ENCODE measurements at regions not wholly inside any gene's neighbourhood (a gene's known extent, or its start where the extent isn't known, plus 50 kb on each side); places are given as distances from the start of the nearest gene placed in this dataset.
"Not testable (repeated sequence)": the region's sequence is repeated elsewhere in the genome, so short reads cannot be mapped to it uniquely, and the experiment has no call there.

- no peak for DNase-seq
Measured at GRCh38 chr6:16822975-16823717, 61.9 kb upstream of the ATXN1 start.

DNA sequence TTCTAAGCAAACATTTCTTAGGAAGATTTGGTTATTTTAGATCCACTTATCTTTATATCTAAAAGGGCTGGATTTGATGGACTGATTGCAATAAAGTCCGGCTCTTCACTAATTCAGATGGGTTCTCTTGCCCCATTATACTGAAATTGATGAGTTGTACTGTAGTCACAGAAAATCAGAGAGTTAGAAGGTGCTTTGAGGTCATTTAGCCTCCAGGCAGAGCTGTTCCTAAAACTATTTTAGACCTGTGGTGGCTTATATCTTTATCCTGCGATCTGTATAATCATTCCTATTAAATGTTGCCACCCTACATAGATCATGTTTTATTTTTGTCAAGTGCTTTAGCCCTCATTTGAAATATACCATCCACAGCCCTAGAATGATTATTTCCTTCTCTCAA is 61.3 kb upstream of the ATXN1 start:
- DNase-seq, result no peak

- no peak for DNase-seq
Measured at GRCh38 chr6:16821834-16822264, 60.6 kb upstream of the ATXN1 start.

DNA sequence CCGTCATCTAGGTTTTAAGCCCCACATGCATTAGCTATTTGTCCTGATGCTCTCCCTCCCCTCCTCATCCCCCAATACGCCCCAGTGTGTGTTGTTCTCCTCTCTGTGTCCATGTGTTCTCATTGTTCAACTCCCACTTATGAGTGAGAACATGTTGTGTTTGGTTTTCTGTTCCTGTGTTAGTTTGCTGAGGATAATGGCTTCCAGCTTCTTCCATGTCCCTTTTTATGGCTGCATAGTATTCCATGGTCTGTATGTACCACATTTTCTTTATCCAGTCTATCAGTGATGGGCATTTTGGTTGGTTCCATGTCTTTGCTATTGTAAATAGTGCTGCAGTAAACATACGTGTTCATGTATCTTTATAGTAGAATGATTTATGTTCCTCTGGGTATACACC is 59.0 kb upstream of the ATXN1 start:
- DNase-seq, result not testable (repeated sequence)

- no peak for DNase-seq
Measured at GRCh38 chr6:16819752-16820151, 58.5 kb upstream of the ATXN1 start.

GRCh38 chr6:16818992-16819626 is 57.8 kb upstream of the ATXN1 start:
- DNase-seq, result no peak

- DNase-seq, result no peak
Measured at GRCh38 chr6:16817594-16817993, 56.3 kb upstream of the ATXN1 start.

- DNase-seq, result no peak
Measured at GRCh38 chr6:16816891-16817290, 55.6 kb upstream of the ATXN1 start.

DNA sequence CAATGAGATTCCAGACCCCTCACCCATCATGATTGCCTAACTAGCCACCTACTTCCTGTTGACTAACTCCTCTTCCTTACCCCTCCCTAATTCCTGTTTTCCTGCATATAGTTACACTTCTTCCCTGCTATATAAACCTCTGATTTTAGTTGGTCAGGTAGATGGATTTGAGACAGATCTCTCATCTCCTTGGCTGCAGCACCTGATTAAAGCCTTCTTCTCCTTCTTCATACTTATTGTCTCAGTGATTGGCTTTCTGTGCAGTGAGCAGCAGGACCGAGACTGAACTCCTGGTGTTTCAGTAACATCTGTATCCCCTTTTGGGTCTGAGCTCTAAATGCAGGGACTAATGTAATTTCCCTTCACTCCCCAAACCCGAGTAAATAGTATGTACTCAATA is 51.7 kb upstream of the ATXN1 start:
- DNase-seq, result no peak

GRCh38 chr6:16811277-16811979 is 50.2 kb upstream of the ATXN1 start:
- no peak for DNase-seq

Measured in activated gamma-delta T cell treated with Interleukin-2 at 50 U/mL for 16 hours (primary cell).